ENCODE measurements at regions not wholly inside any gene's neighbourhood (a gene's known extent, or its start where the extent isn't known, plus 50 kb on each side); places are given as distances from the start of the nearest gene placed in this dataset.

DNA sequence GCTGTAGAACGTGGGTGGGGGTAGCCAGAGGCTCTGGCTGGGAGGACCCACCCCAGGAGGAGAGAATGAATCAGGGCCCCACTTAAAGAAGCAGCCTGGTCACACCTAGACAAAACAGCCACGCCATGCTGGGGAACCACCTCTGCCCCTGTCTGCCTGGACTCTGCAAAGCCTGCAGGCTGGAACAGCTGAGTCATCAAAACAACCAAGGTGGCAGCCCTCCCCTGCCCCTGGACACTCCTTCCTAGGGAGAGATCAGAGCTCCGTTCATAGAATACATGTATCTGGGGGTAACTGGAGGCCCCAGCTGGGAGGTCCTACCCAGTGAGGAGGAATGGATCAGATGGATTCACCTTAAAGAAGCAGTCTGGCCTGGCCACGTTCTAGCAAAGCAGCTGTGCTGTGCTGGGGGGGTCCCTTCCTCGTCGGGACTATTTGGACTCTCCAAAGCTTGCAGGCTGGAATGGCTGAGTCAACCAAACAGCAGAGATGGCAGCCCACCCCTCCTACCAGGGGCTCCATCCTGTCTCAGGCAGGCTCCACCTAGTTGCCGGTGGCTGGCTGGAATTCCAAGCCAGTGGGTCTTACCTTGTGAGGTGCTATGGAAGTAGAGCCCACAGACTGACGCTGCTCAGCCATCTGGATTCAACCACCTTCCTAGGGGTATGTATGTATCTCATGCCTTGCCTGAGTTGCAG lies 50.5 kb upstream of the NT5C1B start:
- DNase-seq: no peak

Measured in MV-4-11 (cell line).